OCI-LY7 (cell line): ENCODE measurements at regions not wholly inside any gene's neighbourhood (a gene's known extent, or its start where the extent isn't known, plus 50 kb on each side); places are given as distances from the start of the nearest gene placed in this dataset.

Experiments used
- BruUV-seq: library from RNA; stranded (reverse); fragments of 400-500 nt; replicated peaks from 2 replicates; lab custom pipeline; 2021; lab: Mats Ljungman, UMichigan
- CTCF ChIA-PET: fragments of 300-600 bp; sonication (Branson Sonifier 250); formaldehyde crosslinking; loops from one replicate; lab custom pipeline; 2022; ENCODE audit warnings: antibody characterized with exemption; ENCODE audit not compliant: unreplicated experiment; lab: Charles Lee
- POLR2A ChIA-PET: fragments of 300-600 bp; sonication (Branson Sonifier 250); formaldehyde crosslinking; loops from one replicate; lab custom pipeline; 2022; ENCODE audit warnings: antibody characterized with exemption; lab: Charles Lee
- DNase-seq: peaks from one replicate; pipeline ENCODE4 v3.0.0-alpha.2; 2015; ENCODE audit warnings: low spot score
- H2AFZ ChIP-seq: fragments of 200-600 bp; sonication (generic), shearing (Covaris generic); 2 replicates; pipeline ENCODE4 v1.6.1; 2014; ENCODE audit warnings: mild to moderate bottlenecking, antibody characterized with exemption, low read length, moderate library complexity
- H3K27ac ChIP-seq: fragments of 200-600 bp; sonication (generic); 2 replicates; pipeline ENCODE4 v1.5.1; 2014; ENCODE audit warnings: mixed run types, low read depth, mild to moderate bottlenecking, moderate library complexity, low read length, inconsistent platforms; ENCODE audit not compliant: poor library complexity, severe bottlenecking
- H3K36me3 ChIP-seq: fragments of 200-600 bp; sonication (generic); 2 replicates; pipeline ENCODE4 v1.6.1; 2014; ENCODE audit warnings: mild to moderate bottlenecking, antibody characterized with exemption, low read length, moderate library complexity, mixed read lengths; ENCODE audit not compliant: insufficient read depth
- H3K4me1 ChIP-seq: fragments of 200-600 bp; sonication (generic); 2 replicates; pipeline ENCODE4 v1.5.1; 2014; ENCODE audit warnings: mild to moderate bottlenecking, low read length; ENCODE audit not compliant: insufficient read depth, poor library complexity, severe bottlenecking
- H3K4me2 ChIP-seq: fragments of 200-600 bp; sonication (generic); 2 replicates; pipeline ENCODE4 v1.6.1; 2014; ENCODE audit warnings: mild to moderate bottlenecking, low read length
- H3K4me3 ChIP-seq: fragments of 200-600 bp; sonication (generic); 2 replicates; pipeline ENCODE4 v1.5.1; 2014; ENCODE audit warnings: mild to moderate bottlenecking, low read depth, low read length; ENCODE audit not compliant: poor library complexity, severe bottlenecking
- H3K79me2 ChIP-seq: fragments of 200-600 bp; sonication (generic); 2 replicates; pipeline ENCODE4 v1.6.1; 2016; ENCODE audit warnings: low read depth, mild to moderate bottlenecking, low read length, moderate library complexity, mixed read lengths; ENCODE audit not compliant: insufficient read depth
- H3K9me2 ChIP-seq: fragments of 200-600 bp; sonication (generic); 2 replicates; pipeline ENCODE4 v1.6.1; 2016; ENCODE audit warnings: mild to moderate bottlenecking, low read length, mixed read lengths; ENCODE audit not compliant: insufficient read depth
- H3K9me3 ChIP-seq: fragments of 200-600 bp; sonication (generic); 2 replicates; pipeline ENCODE4 v1.6.1; 2014; ENCODE audit warnings: mild to moderate bottlenecking, mixed run types, low read length, mixed read lengths
- H4K20me1 ChIP-seq: fragments of 200-600 bp; sonication (generic); 2 replicates; pipeline ENCODE4 v1.6.1; 2014; ENCODE audit warnings: mild to moderate bottlenecking, antibody characterized with exemption, low read length, moderate library complexity, mixed read lengths; ENCODE audit not compliant: insufficient read depth
- EZH2phosphoT487 ChIP-seq: fragments of 200-600 bp; sonication (generic); IDR thresholded peaks from 2 replicates; pipeline ENCODE4 v1.6.1; 2018; ENCODE audit warnings: low read depth, borderline replicate concordance, mild to moderate bottlenecking, mixed run types, antibody characterized with exemption, low read length, moderate library complexity, mixed read lengths
- intact Hi-C: fragments of 100-400 bp; cut with micrococcal nuclease; formaldehyde crosslinking; loops from one replicate; pipeline ENCODE4 v1.10.0; 2022; ENCODE audit not compliant: unreplicated experiment
- TF ChIP-seq, protein P1 (sequence below): fragments of 200-600 bp; sonication (generic); conservative IDR thresholded peaks from 2 replicates; pipeline ENCODE4 v1.5.1; 2014; ENCODE audit warnings: mild to moderate bottlenecking, antibody characterized with exemption, low read length, moderate library complexity, mixed read lengths

GRCh38 chr11:76607431-76607830, 63.1 kb downstream of the LRRC32 start:
- H3K79me2 ChIP-seq: no peaks in the 10 kb centered on the region
- no peaks in the 10 kb centered on the region for H3K36me3 ChIP-seq
- no peak for TF ChIP-seq EZH2phosphoT487
- TF ChIP-seq, protein P1, sequence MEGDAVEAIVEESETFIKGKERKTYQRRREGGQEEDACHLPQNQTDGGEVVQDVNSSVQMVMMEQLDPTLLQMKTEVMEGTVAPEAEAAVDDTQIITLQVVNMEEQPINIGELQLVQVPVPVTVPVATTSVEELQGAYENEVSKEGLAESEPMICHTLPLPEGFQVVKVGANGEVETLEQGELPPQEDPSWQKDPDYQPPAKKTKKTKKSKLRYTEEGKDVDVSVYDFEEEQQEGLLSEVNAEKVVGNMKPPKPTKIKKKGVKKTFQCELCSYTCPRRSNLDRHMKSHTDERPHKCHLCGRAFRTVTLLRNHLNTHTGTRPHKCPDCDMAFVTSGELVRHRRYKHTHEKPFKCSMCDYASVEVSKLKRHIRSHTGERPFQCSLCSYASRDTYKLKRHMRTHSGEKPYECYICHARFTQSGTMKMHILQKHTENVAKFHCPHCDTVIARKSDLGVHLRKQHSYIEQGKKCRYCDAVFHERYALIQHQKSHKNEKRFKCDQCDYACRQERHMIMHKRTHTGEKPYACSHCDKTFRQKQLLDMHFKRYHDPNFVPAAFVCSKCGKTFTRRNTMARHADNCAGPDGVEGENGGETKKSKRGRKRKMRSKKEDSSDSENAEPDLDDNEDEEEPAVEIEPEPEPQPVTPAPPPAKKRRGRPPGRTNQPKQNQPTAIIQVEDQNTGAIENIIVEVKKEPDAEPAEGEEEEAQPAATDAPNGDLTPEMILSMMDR: no peak
- H3K9me3 ChIP-seq: no peaks in the 10 kb centered on the region
- no peak overlapping the region for H3K27ac ChIP-seq
- H3K9me2 ChIP-seq: no peaks in the 10 kb centered on the region
- H3K4me3 ChIP-seq: no peak overlapping the region
- CTCF ChIA-PET: no interaction called here
- POLR2A ChIA-PET: interaction anchor here (1.0 kb wide), 1 partner anchor 559 kb away, joined by 3 read pairs; no protein-coding TSS in a partner anchor
- DNase-seq: no peak
- intact Hi-C loops: no loop called here
- H3K4me1 ChIP-seq: peaks cover 25% of the 10 kb centered on the region
- no peak overlapping the region for H2AFZ ChIP-seq
- no peaks in the 10 kb centered on the region for H4K20me1 ChIP-seq
- no peak overlapping the region for H3K4me2 ChIP-seq
- no TSS peak for BruUV-seq

- TF ChIP-seq EZH2phosphoT487: no peak
- TF ChIP-seq, protein P1: no peak
Observed at GRCh38 chr11:76605338-76606074, 65.0 kb downstream of the LRRC32 start.

GRCh38 chr11:76604626-76605241, 65.8 kb downstream of the LRRC32 start:
- no TSS peak for BruUV-seq

More at GRCh38 chr11:76605338-76606074, 65.0 kb downstream of the LRRC32 start:
- ChIA-PET POLR2A (interaction anchor here (1.0 kb wide), 1 partner anchor 67 kb away, joined by 3 read pairs; no protein-coding TSS in a partner anchor), CTCF (no interaction called here)
- H3K9me3 ChIP-seq: no peaks in the 10 kb centered on the region
- H3K36me3 ChIP-seq: no peaks in the 10 kb centered on the region
- H3K4me1 ChIP-seq: peaks cover 15% of the 10 kb centered on the region
- H3K4me2 ChIP-seq: no peak overlapping the region
- H3K9me2 ChIP-seq: no peaks in the 10 kb centered on the region
- no peak overlapping the region for H2AFZ ChIP-seq
- H3K27ac ChIP-seq: no peak overlapping the region
- no peak overlapping the region for H3K4me3 ChIP-seq
- no TSS peak for BruUV-seq
- DNase-seq: no peak
- intact Hi-C loops: no loop called here
- H4K20me1 ChIP-seq: no peaks in the 10 kb centered on the region
- no peaks in the 10 kb centered on the region for H3K79me2 ChIP-seq

More at GRCh38 chr11:76604626-76605241, 65.8 kb downstream of the LRRC32 start:
- ChIA-PET CTCF (no interaction called here), POLR2A (interaction anchor here (1.0 kb wide), 1 partner anchor 68 kb away, joined by 3 read pairs; no protein-coding TSS in a partner anchor)
- Histone ChIP-seq H3K9me2 (no peaks in the 10 kb centered on the region), H3K27ac (no peak overlapping the region), H2AFZ (no peak overlapping the region), H3K4me3 (no peak overlapping the region), H4K20me1 (no peaks in the 10 kb centered on the region), H3K4me2 (no peak overlapping the region), H3K79me2 (no peaks in the 10 kb centered on the region), H3K4me1 (peaks cover 9% of the 10 kb centered on the region), H3K36me3 (no peaks in the 10 kb centered on the region), H3K9me3 (no peaks in the 10 kb centered on the region)
- DNase-seq: no peak
- intact Hi-C loops: no loop called here
- TF ChIP-seq, protein P1: no peak
- TF ChIP-seq EZH2phosphoT487: no peak
